IMR-90 (cell line): ENCODE measurements at regions not wholly inside any gene's neighbourhood (a gene's known extent, or its start where the extent isn't known, plus 50 kb on each side); places are given as distances from the start of the nearest gene placed in this dataset.

Experiments used
- ATAC-seq: fragments of 200-7000 bp; cut with Tn5 transposase; 2 replicates; pipeline ENCODE4 v1.9.1; 2020; ENCODE audit warnings: low read depth, mild to moderate bottlenecking, moderate library complexity
- BruUV-seq: library from RNA; stranded (reverse); fragments of 400-500 nt; replicated peaks from 2 replicates; lab custom pipeline; 2021; lab: Mats Ljungman, UMichigan
- CTCF ChIA-PET: fragments of 300-600 bp; formaldehyde crosslinking; extraction: SDS; loops from one replicate; lab custom pipeline; 2021; ENCODE audit warnings: antibody characterized with exemption; lab: Yijun Ruan, JAX
- POLR2A ChIA-PET: fragments of 300-600 bp; sonication (Branson Sonifier 250); formaldehyde crosslinking; loops from one replicate; lab custom pipeline; 2022; ENCODE audit warnings: antibody characterized with exemption; ENCODE audit not compliant: unreplicated experiment; lab: Charles Lee
- DNase-seq: peaks from one replicate; pipeline ENCODE4 v3.0.0; 2013
- H2AFZ ChIP-seq: replicated peaks from 2 replicates; pipeline ENCODE3; 2013; ENCODE audit warnings: low read length, mild to moderate bottlenecking; ENCODE audit not compliant: poor library complexity
- H2AK5ac ChIP-seq: 2 replicates; pipeline ENCODE4 v1.6.1; 2013; ENCODE audit warnings: low read depth, low read length, inconsistent platforms
- H2AK9ac ChIP-seq: replicated peaks from 2 replicates; pipeline ENCODE3; 2013; ENCODE audit warnings: mild to moderate bottlenecking, low read depth, low read length, moderate library complexity; ENCODE audit not compliant: poor library complexity
- H2BK120ac ChIP-seq: 2 replicates; pipeline ENCODE4 v1.6.1; 2013; ENCODE audit warnings: low read depth, low read length, inconsistent platforms
- H2BK15ac ChIP-seq: 3 replicates; pipeline ENCODE4 v1.6.1; 2013; ENCODE audit warnings: low read depth, low read length, inconsistent platforms
- H2BK20ac ChIP-seq: 2 replicates; pipeline ENCODE4 v1.6.1; 2013; ENCODE audit warnings: low read depth, mild to moderate bottlenecking, inconsistent platforms, low read length, moderate library complexity
- H2BK5ac ChIP-seq: 2 replicates; pipeline ENCODE4 v1.6.1; 2013; ENCODE audit warnings: mild to moderate bottlenecking, low read depth, low read length, inconsistent platforms; ENCODE audit not compliant: poor library complexity, severe bottlenecking
- H3K14ac ChIP-seq: replicated peaks from 2 replicates; pipeline ENCODE4 v1.6.1; 2013; ENCODE audit warnings: low read depth, low read length, inconsistent platforms
- H3K18ac ChIP-seq: 2 replicates; pipeline ENCODE4 v1.6.1; 2013; ENCODE audit warnings: low read depth, low read length, control low read depth
- H3K23ac ChIP-seq: 2 replicates; pipeline ENCODE4 v1.6.1; 2013; ENCODE audit warnings: low read depth, low read length, inconsistent platforms
- H3K27ac ChIP-seq: 2 replicates; pipeline ENCODE4 v1.5.1; 2013; ENCODE audit warnings: mild to moderate bottlenecking, control low read depth, low read length; ENCODE audit not compliant: insufficient read depth
- H3K27me3 ChIP-seq: 2 replicates; pipeline ENCODE4 v1.6.1; 2013; ENCODE audit warnings: low read length; ENCODE audit not compliant: control insufficient read depth, insufficient read depth
- H3K36me3 ChIP-seq: 2 replicates; pipeline ENCODE4 v1.6.1; 2013; ENCODE audit warnings: low read length, mixed read lengths; ENCODE audit not compliant: control insufficient read depth, insufficient read depth
- H3K4ac ChIP-seq: 2 replicates; pipeline ENCODE4 v1.6.1; 2013; ENCODE audit warnings: low read depth, low read length, inconsistent platforms
- H3K4me1 ChIP-seq: 2 replicates; pipeline ENCODE4 v1.6.1; 2013; ENCODE audit warnings: low read length, mixed read lengths; ENCODE audit not compliant: control insufficient read depth, insufficient read depth
- H3K4me2 ChIP-seq: 2 replicates; pipeline ENCODE4 v1.6.1; 2013; ENCODE audit warnings: low read depth, mild to moderate bottlenecking, control low read depth, low read length, moderate library complexity
- H3K4me3 ChIP-seq: 2 replicates; pipeline ENCODE4 v1.5.1; 2013; ENCODE audit warnings: low read depth, mild to moderate bottlenecking, control low read depth, low read length, moderate library complexity; ENCODE audit not compliant: insufficient read depth
- H3K56ac ChIP-seq: 2 replicates; pipeline ENCODE4 v1.6.1; 2013; ENCODE audit warnings: low read length, inconsistent platforms; ENCODE audit not compliant: insufficient read depth; ENCODE audit errors: extremely low read depth
- H3K79me1 ChIP-seq, 2 experiments: 2 replicates each; pipeline ENCODE4 v1.6.1; 2013; ENCODE audit warnings: low read length in 2 of 2, inconsistent platforms in 1 of 2, low read depth in 1 of 2
- H3K9ac ChIP-seq: 2 replicates; pipeline ENCODE4 v1.6.1; 2013; ENCODE audit warnings: low read depth, low read length, control low read depth
- H3K9me1 ChIP-seq: 2 replicates; pipeline ENCODE4 v1.6.1; 2013; ENCODE audit warnings: low read length, inconsistent platforms; ENCODE audit not compliant: insufficient read depth
- H3K9me3 ChIP-seq: 2 replicates; pipeline ENCODE4 v1.6.1; 2013; ENCODE audit warnings: low read length; ENCODE audit not compliant: control insufficient read depth, insufficient read depth
- H4K20me1 ChIP-seq: 2 replicates; pipeline ENCODE4 v1.6.1; 2013; ENCODE audit warnings: low read length, inconsistent platforms; ENCODE audit not compliant: insufficient read depth
- H4K5ac ChIP-seq: 2 replicates; pipeline ENCODE4 v1.6.1; 2013; ENCODE audit warnings: mild to moderate bottlenecking, low read depth, low read length, control low read depth
- H4K8ac ChIP-seq, 2 experiments: 2 replicates each; pipeline ENCODE4 v1.6.1; 2013; ENCODE audit warnings: low read depth in 2 of 2, low read length in 2 of 2, control low read depth in 1 of 2, inconsistent platforms in 1 of 2
- H4K91ac ChIP-seq: 2 replicates; pipeline ENCODE4 v1.6.1; 2013; ENCODE audit warnings: low read depth, low read length, inconsistent platforms; ENCODE audit not compliant: insufficient read depth
- NFE2L2 ChIP-seq: fragments of 150-350 bp; IDR thresholded peaks from 2 replicates; pipeline ENCODE4 v1.6.1; 2016; ENCODE audit warnings: low read depth, mild to moderate bottlenecking, low read length
- WGBS, 2 experiments: methylation state at CpG; one replicate each; pipeline versions ENCODE4 v1.1.5 to v1.1.7; 2013; ENCODE audit warnings: missing lambda C conversion rate in 2 of 2; ENCODE audit not compliant: insufficient read length in 1 of 2; ENCODE audit errors: extremely low coverage in 2 of 2; 5-methylcytosine and 5-hydroxymethylcytosine counted together
- dilution Hi-C: fragments of 300-500 bp; cut with HindIII; formaldehyde crosslinking; loops from one replicate; pipeline ENCODE4 v1.14.3; 2018; ENCODE audit warnings: low sequenced_read_pairs; ENCODE audit not compliant: unreplicated experiment
- in situ Hi-C: fragments of 300-500 bp; cut with MboI; formaldehyde crosslinking; loops from 3 replicates; pipeline ENCODE4 v1.14.3; 2019; ENCODE audit warnings: low sequenced_read_pairs, inconsistent platforms, mixed read lengths
- intact Hi-C: fragments of 100-400 bp; cut with micrococcal nuclease; formaldehyde crosslinking; loops from 2 replicates; pipeline ENCODE4 v1.10.0; 2022

DNA sequence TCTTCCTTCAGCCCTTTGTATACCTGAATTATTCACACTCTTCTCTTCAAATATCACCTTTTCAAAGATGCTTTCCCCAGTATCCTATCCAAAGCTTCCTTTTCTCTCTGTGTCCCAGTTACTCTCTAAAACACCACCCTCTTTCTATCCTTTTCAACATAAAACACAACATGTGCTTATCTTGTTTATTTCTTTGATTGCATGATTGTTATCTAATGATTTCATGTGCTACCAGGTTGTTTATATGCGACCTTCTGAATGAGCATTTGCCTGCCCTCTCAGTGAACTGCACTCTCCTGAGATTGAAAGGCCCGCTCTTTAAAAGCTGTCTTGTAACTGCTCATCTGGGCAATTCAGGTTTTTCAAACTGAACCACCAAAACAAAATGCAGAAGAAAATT lies 97.7 kb upstream of the FGGY start:
- ChIA-PET POLR2A (no interaction called here), CTCF (no interaction called here)
- ATAC-seq (no peak), DNase-seq (no peak)
- no peaks in the 10 kb centered on the region for H3K79me1 ChIP-seq
- H3K36me3 ChIP-seq, result no peaks in the 10 kb centered on the region
- no peak overlapping the region for H2AFZ ChIP-seq
- no peak overlapping the region for H2BK5ac ChIP-seq
- BruUV-seq, result no TSS peak
- WGBS, 2 experiments, result no CpG with 5 or more reads among the region's 2 CpGs
- dilution Hi-C loops, result no loop called here
- no peak overlapping the region for H3K4me2 ChIP-seq
- no peak overlapping the region for H4K8ac ChIP-seq
- H2BK120ac ChIP-seq, result no peak overlapping the region
- H2BK20ac ChIP-seq, result no peak overlapping the region
- no peak overlapping the region for H3K9ac ChIP-seq
- H3K4me1 ChIP-seq, result peaks cover 3% of the 10 kb centered on the region; the same call in 1 of the 2 replicates
- H3K56ac ChIP-seq, result no peak overlapping the region
- no peak overlapping the region for H2BK15ac ChIP-seq
- no peak overlapping the region for H2AK9ac ChIP-seq
- no peak overlapping the region for H3K4ac ChIP-seq
- H3K27me3 ChIP-seq, result no peaks in the 10 kb centered on the region
- no peak overlapping the region for H2AK5ac ChIP-seq
- intact Hi-C loops, result no loop called here
- no peak overlapping the region for H4K5ac ChIP-seq
- H3K9me3 ChIP-seq, result no peaks in the 10 kb centered on the region
- no peaks in the 10 kb centered on the region for H3K9me1 ChIP-seq
- H3K23ac ChIP-seq, result no peak overlapping the region
- H4K91ac ChIP-seq, result no peak overlapping the region
- no peak for TF ChIP-seq NFE2L2
- no peaks in the 10 kb centered on the region for H4K20me1 ChIP-seq
- H3K18ac ChIP-seq, result no peak overlapping the region
- in situ Hi-C loops, result no loop called here
- no peak overlapping the region for H3K27ac ChIP-seq
- no peak overlapping the region for H3K4me3 ChIP-seq
- no peak overlapping the region for H3K14ac ChIP-seq
